ENCODE measurements at regions not wholly inside any gene's neighbourhood (a gene's known extent, or its start where the extent isn't known, plus 50 kb on each side); places are given as distances from the start of the nearest gene placed in this dataset.

DNA sequence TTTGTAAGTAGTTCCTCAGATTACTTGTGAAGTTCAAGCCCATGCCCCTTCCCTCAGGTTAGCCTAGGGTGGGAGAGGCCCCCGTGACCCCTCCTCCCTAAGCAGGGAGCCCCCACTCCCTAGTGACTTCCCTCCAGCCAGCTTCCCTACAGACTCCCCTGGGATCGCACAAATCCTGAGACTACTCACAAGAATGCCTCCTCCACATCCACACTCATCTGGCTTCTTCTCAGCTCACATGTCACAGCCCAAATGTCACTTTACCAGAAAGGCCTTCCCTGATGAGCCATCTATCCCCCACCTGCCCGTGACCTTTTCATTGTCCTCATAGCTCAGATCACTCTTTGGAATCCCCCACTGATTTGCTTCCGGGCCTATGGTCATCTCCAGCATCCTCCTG, 96.7 kb upstream of the ARAP3 start:
- DNase-seq (ENCODE audit: low read depth in 4 of 4, low spot score in 3 of 4), result no peak

DNA sequence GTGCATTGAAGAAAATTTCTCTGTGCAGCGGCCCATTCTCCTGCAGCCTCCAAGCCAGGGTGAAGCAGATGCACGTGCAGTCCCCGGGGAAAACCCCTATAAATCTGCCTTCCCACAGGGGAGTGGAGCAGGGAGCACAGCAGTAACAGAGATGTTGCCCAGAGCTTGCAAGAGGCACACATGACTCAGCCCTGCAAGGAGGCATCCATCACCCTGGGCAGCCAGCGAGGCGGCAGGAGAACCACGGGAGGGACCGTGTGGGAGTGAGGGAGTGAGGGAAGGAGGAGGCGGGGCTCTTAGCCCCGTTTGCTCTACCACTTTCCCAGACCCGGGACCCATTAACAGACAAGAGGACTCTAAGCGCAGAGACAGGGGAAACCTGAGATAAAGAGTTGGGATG, 96.2 kb upstream of the ARAP3 start:
- peak in 3 of 4 donors; percentile 24 to 54 (median 36) for DNase-seq (ENCODE audit: low read depth in 4 of 4, low spot score in 3 of 4)

DNA sequence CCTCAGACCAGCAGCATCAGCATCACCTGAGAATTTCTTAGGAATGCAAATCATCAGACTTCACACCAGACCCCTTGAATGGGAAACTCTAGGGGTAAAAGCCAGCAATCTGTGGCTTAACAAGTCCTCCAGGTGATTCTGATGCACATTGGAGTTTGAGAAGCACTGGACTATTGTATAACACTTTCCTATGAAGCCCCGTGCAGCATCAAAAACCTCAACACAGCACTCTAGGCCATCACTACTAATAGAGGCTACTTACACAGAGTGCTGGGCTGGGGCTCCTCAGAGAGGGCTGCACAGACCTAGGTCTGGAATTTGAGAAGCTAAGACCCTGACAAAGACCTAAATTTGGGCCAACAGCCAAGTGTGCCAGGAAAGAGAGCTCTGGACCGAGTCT, 95.7 kb upstream of the ARAP3 start:
- no peak for DNase-seq (ENCODE audit: low read depth in 4 of 4, low spot score in 3 of 4)

DNA sequence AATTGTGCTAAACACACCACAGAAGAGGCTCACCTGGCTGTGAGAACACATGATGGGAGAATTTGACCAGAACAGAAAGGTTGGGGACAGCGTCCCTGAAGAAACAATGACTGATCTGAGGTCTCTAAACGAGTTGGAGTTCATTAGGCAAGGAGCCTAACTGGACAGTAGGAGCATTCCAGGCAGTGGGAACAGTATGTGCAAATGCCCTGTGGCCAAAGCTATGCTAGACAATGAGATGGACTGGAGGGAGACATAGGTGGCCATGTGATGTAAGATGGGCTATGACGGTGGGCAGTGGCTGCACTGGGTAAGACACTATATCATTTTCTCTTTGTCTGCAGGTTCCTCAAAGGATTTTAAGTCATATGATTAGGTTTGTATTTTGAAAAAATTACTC, 95.1 kb upstream of the ARAP3 start:
- no peak for DNase-seq (ENCODE audit: low read depth in 4 of 4, low spot score in 3 of 4)

DNA sequence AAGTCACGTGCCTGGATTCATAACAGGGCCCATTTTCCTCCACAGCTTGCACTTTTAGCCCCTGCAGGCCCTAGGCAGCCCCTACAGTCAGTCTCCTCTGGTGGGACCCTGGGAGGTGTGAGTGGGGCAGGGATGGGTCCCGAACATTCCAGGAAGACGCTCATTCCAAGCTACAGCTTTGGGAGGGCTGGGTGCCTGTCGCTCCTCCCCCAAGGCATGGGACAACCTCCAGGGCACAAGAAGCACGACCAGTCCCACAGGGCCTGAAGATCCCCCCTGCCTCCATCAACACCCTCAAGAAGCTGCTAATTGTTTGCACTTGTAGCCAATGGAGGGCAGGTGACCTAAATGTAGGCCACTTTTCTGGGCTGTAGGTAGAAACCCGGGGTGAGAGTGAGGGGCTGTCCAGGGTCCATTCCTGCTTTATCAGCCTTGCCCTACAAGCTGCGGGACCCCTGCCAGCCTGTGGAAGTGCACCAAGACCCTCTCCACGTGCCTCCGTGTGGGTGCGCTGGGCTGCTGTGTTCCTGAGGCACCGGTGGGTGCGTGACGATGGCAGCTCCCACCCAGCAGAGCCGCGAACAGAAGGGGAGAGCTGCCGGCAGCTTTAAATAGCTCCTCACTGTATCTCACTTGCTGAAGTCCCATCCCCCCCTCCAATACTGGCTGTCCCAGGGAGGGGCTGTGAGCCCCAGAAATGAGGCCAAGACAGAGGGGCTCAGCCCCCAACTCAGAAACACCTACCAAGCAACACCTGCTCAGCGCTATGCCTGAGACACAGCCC, 91.9 kb upstream of the ARAP3 start:
- no peak for DNase-seq (ENCODE audit: low read depth in 4 of 4, low spot score in 3 of 4)

DNA sequence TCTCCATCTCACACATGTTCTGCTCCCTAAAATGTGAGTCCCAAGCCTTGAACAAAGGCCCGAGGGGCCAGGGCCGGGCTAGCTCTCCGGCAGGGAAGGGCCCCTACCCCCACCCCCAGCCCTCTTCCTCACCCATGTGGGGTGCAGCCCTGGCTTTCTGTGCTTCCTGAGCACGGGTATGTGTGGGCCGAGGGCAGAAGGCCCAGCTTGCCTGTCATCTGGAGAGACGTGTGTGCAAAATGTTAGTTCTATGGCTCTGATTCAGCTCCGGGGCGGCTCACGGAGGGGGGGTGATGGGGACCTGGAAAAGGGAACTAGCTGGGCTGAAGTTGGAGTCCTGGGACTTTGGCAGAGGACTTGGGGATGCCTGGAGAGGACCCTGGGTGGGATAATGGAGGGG, 90.3 kb upstream of the ARAP3 start:
- no peak for DNase-seq (ENCODE audit: low read depth in 4 of 4, low spot score in 3 of 4)

DNA sequence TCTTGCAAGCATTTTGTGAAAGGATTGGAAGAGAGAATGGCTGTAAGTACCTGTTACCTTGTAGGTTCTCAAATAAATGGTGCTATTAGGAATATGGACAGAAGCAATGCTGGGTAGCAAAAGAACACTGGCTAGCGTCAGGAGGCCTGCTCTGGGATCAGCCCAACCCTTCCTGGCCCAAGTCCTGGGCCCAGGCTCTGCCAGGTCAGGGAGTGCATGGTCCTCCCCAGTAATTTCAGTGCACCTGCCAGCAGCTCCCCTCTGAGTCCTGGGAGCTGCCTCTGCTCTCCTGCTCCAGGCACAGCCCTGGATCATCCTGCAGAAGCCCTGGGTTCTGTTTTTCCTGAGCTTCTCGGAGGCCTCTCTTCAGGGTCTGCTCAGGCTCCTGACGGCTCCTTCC, 89.5 kb upstream of the ARAP3 start:
- DNase-seq (ENCODE audit: low read depth in 4 of 4, low spot score in 3 of 4), result no peak

DNA sequence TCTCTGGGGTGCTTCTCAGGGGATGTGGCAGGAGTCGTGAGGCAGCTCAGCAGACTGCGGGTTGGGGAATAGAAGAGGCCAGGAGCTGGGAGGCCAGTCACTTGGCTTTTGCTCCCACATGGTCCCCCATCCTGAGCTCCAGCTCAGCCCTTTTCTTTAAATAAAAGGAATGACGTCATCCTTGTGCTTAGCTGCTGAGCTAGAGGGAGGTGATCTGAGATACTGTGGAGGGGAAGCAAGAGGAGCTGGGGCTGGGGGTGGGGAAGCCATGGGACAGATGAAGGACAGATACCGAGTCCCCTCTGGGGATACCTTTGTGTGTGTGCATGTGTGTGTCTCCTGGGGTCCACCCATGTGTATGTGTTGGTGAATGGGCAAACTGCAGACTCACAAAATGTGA, 89.0 kb upstream of the ARAP3 start:
- no peak for DNase-seq (ENCODE audit: low read depth in 4 of 4, low spot score in 3 of 4)

DNA sequence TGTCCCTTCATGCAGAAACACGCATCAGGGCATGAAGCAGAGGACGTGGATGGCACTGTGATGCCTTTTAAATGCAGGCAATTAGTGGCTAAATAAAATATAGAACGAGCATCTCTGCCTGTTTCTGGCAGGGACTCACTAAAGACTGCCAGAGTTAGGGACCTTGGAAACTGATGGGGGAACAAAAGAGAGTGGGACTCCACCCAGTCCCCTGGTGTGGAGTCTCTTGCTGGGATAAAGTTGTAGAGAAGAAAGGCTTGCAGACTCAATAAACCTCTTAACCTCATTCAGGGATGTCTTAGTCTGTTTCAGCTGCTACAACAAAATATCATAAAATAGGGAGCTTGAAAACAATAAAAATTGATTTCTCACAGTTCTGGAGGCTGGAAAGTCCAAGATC, 87.6 kb upstream of the ARAP3 start:
- DNase-seq (ENCODE audit: low read depth in 4 of 4, low spot score in 3 of 4), result no peak

DNA sequence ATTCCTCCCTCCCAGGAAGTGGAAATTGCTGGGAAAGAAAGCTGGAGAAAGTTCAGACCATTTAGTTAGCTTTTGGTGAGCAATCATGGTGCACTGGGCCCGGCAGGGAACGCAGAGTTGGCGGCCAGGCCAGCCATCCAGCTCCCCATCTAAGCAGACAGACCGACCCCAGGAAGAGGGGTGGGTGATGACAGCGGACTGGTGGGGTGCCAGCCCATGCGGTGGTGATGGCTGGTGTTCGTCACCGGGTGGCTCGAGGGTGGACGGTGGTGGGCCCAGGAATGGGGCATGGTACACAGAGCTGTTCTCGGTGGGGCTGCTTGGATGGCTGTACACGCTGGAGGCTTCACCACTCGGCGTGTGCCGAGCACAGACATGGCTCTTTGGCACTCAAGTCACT, 85.6 kb upstream of the ARAP3 start:
- DNase-seq (ENCODE audit: low read depth in 4 of 4, low spot score in 3 of 4), result no peak

DNA sequence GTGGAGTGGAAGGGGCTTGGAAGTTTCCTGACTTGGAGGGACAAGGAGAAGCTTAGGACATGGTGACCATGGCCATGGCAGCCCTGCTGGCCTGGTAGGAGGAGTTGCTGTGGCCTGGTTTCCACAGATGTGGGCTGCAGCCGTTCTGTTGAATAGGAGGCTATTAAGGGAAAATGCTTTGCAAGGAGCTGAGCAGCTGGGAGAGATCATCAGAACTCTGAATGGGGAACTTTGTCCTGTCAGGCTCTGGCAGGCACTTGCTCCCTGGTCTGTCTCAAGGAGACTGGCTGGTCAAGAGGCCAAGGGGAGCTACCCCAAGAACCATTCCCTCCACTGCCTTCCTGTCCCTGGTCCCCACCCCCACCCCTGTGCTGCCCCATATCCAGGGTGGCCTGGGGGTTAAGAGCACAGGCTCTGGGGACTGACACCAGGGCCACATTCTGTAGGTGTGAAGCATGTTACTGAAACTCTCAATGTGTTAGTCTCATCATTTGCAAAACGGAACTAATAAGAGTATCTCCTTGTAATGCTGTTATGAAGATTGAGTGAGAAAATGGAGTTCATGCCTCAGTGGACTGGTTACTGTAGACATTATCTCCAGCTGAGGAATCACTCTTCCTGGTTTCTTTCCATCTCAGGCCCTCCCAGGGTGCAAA, 84.0 kb upstream of the ARAP3 start:
- DNase-seq (ENCODE audit: low read depth in 4 of 4, low spot score in 3 of 4), result no peak

DNA sequence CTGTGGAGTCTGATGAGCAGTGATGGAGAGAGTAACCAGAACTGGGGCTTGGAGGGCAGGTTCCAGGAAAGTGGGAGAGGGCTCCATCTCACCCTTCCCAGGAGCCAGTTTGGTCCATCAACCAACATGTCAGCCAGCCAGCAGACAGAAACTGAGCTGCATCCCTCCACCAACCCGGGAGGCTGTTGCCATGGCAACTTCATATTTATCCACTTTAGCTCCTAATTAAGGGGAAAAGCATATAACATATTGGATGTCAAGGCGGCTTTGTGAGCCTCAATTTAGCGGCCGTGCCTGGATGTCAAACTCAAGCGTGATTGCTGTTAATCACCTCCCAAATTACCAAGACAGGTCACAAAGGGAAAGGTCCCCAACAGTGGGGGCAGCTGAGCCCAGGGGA, 81.5 kb upstream of the ARAP3 start:
- no peak for DNase-seq (ENCODE audit: low read depth in 4 of 4, low spot score in 3 of 4)

DNA sequence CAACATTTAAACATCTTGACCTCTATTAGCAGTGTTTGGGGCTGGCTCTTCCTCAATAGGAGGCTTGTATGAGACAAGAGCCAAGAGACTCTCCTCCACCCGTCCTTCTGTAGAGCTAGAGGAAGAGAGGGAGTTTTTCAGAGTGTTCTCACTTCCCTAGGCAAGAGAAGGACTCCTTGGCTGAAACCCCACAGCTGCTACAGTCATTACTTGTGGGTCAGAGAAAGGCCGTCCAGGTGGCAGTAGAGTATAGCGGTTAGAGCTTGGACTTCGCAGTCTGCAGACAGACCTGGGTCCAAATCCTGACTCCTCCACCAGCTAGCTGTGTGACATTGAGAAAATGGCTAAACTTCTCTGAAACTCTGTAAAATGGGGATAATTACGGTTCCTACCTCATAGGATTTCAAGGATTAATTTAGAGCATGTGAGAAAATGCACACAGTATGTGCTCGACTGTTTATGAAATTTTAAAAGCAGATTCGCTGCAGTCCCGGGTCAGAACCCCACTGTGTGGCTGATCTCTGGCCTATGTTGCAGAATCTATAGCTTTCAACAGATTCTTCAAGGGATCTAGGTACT, 80.8 kb upstream of the ARAP3 start:
- no peak for DNase-seq (ENCODE audit: low read depth in 4 of 4, low spot score in 3 of 4)

DNA sequence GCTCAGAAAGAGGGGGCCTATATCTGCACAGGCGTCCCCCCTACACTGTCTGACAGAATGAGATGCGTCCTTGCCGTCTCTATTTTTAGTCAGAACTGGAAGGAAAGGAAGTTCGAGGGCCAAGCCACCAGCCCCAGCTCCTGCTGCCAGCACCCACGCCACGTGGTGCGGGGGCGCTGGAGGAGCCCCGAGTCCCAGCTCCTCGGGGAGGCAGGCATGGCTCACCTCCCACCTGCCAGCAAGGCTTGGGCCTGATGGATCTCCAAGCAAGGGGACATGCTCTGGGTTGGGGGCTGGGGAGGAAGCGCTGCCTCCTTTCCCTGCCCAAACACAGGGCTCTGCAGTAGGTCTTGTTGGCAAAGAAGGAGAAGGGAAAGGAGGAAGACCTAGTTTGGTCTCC, 80.3 kb upstream of the ARAP3 start:
- no peak for DNase-seq (ENCODE audit: low read depth in 4 of 4, low spot score in 3 of 4)

DNA sequence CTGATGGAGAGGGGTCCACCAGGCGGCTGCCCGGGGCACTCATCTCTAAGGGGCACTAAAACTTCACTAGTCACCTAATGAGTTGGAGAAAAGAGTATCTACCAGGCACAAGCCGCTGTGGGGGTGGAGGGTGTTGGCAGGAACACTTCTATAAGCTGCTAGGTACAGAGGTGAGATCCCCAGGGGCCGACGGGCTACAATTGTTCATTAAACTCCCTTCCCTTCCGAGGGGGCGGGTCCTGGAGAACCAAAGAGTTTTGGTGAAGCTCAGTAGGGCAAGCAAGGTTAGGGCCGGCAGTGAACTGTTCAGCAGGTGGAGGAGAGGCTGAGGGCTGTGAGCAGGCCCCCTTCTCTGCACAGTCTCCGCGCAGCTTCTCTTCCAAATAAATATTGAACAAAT, 78.7 kb upstream of the ARAP3 start:
- DNase-seq (ENCODE audit: low read depth in 4 of 4, low spot score in 3 of 4), result no peak

DNA sequence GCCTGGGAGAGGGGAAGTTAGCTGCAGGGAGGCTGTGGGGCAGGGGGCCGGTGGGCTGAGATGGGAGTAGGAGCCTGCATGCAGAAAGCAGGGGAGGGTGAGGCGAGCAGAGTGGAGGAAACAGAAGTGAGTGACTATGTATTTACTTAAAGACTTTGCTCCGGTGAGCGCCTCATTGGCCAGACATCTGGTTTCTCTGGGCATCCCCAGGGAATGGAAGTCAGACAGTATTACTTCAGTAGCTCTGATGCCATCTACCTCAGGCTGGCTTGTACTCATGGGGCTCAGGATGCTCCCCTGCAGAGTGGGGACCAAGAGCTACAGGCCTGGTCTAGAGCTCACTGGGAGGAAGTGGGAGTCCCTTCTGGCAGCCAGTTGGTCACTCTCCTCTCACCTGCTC, 78.2 kb upstream of the ARAP3 start:
- no peak for DNase-seq (ENCODE audit: low read depth in 4 of 4, low spot score in 3 of 4)

DNA sequence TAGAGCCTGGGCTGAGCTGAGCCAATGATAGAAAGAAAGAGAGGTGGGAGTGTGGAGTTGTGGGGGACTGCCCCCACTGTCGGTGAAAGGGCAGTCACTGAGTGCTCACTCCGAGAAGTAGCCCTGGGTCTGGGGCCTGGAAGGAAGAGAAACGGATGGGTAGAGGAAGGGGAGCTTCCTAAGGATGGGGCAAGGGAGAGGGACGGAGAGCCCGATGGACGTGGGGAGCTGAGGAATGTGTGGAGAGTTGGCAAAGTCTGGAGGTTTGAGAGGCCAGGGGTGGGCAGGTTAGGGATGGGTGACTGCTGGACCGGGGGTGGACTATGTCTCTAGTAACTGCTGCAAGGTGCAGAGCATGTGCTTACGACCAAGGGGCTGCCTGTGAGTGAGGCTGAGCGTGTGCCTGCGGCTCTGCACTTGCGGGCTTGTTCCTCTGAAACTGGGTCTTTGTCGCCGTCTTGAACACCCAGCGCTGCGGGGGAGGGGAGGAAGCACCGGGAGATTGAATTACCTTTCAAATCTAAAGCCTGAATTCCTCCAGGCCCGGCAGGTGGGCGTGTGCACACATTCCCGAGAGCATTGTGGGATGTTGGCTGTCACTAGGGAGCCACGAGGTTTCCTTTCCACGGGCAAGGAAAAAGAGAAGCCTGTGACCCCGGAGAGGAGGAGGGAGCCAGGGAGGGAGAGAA, 76.4 kb upstream of the ARAP3 start:
- DNase-seq (ENCODE audit: low read depth in 4 of 4, low spot score in 3 of 4), result peak in 1 of 4 donors; percentile 40

DNA sequence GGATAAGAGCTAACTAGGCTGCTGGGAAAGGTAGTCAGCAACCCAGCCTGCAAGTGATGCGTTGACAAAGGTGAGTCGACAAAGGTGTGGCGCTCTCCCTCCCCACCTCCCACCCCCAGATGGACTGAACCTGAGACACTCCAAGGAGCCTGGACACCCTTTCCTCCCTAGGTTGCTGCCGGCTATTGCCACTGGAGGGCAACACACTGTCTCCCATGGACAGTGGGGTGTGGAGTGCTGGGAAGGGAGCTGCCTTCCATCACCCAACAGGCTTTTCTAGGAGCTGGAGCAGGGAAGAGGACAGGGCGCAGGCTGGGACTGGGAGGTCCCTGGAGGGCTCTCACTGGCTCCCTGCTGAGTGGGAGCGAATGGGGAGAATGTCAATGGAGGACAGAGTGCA, 75.4 kb upstream of the ARAP3 start:
- no peak for DNase-seq (ENCODE audit: low read depth in 4 of 4, low spot score in 3 of 4)

DNA sequence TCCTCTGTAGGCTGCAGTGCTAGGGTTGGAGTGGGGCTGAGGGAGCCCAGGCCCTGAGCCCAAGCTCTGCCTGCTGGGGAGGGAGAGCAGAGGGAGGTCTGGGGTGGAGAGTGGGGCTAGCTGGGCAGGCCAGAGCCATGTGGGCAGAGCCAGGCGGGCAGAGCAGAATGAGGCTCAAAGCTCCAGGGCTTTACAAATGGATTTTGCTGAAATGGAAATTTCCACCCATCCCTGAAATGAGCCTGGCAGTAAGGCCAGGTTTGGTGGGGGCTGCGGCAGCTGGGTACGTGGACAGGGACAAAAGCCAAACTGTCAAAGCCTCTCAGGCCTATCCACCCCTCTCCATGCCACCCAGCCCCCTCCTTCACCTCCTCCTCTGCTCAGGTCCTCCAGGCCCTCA, 74.2 kb upstream of the ARAP3 start:
- DNase-seq (ENCODE audit: low read depth in 4 of 4, low spot score in 3 of 4), result no peak

DNA sequence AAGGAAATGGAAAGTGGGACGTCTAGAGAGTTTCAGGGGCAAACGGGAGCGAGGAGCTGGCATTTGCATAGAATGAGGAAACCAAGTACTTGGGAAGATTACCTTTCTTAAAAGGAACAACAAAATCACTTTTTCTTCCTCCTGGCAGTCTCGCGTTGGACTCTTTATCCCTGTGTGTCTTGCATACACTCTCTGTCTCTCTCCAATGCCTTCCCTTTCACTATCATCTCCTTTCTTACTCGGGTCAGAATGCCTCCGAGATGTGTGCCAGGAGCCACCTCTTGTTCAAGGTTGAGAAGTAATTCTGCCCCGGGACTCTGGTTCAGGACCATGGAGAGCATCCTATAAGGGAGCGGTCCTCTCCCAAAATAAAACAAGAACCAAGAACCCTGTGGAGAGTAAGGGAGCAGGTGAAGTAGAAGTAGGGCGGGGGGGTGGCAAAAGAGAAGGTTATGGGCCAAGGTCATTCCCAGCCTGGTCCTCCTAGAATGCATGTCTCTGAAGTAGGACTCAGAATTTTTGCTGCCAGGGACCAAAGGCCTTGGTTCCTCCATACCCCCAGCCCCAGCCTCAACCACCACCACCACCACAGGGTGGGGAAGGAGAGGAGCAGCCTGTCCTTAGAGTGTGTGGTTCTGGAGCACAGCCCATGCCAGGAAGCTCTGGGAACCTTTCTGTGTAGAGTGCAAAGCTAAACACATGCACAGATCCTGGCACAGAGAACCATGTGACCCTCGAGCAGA, 72.1 kb upstream of the ARAP3 start:
- peak in 2 of 4 donors; percentile 36 to 65 for DNase-seq (ENCODE audit: low read depth in 4 of 4, low spot score in 3 of 4)

All from left renal pelvis (tissue), 4 donors.